ENCODE measurements at regions not wholly inside any gene's neighbourhood (a gene's known extent, or its start where the extent isn't known, plus 50 kb on each side); places are given as distances from the start of the nearest gene placed in this dataset.

- TF ChIP-seq, protein P1, sequence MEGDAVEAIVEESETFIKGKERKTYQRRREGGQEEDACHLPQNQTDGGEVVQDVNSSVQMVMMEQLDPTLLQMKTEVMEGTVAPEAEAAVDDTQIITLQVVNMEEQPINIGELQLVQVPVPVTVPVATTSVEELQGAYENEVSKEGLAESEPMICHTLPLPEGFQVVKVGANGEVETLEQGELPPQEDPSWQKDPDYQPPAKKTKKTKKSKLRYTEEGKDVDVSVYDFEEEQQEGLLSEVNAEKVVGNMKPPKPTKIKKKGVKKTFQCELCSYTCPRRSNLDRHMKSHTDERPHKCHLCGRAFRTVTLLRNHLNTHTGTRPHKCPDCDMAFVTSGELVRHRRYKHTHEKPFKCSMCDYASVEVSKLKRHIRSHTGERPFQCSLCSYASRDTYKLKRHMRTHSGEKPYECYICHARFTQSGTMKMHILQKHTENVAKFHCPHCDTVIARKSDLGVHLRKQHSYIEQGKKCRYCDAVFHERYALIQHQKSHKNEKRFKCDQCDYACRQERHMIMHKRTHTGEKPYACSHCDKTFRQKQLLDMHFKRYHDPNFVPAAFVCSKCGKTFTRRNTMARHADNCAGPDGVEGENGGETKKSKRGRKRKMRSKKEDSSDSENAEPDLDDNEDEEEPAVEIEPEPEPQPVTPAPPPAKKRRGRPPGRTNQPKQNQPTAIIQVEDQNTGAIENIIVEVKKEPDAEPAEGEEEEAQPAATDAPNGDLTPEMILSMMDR (IDR thresholded peaks at IDR 0.05; ENCODE audit: poor library complexity), result no peak
- TF ChIP-seq EZH2 (IDR thresholded peaks at IDR 0.05; ENCODE audit: borderline replicate concordance), result no peak
Observed at GRCh38 chr13:37195621-37196020, 90.2 kb upstream of the CSNK1A1L start.

Measured in hepatocyte (in vitro differentiated cells).